GM19035 (cell line): ENCODE measurements at regions not wholly inside any gene's neighbourhood (a gene's known extent, or its start where the extent isn't known, plus 50 kb on each side); places are given as distances from the start of the nearest gene placed in this dataset.

Experiments
- ATAC-seq: cut with Tn5 transposase; IDR thresholded peaks from one replicate; pipeline ENCODE4 v1.9.1; 2021; ENCODE audit not compliant: unreplicated experiment

DNA sequence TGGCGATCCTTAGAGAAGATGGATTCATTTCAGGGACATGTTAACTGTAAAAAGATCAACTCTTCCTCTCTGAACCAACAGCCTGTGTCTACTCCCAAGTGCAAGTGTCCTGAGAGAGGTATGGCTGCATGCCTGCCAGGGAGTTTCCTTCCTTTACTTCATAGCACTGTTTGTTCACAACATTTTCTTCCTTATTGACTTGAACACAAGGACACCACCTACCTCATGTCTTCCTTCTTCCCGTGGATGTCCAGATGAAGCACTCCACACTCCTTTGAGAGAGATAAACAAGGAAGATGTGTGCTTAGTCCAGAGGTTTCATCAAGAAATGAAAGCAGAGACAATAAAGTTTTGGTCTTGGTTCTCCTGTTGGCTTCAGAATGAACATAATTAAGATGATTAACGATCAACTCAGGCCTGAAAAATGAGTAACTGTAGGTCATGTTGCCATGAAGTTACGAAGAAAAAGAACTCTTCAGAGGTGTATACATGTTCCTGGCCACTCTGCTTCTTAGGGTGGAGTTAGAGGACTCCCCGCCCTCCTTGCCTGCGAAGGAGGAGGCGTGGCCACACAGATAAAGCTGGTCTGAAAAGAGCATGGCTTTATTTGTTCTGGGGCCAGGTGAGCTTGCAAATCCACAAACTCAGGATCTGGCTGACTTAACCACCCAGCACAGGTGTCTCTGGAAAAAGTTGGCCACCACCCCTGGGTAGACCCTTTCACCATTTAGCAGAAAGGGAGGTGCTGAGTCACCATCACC lies 155.0 kb upstream of the KCTD1 start:
- no peak for ATAC-seq

DNA sequence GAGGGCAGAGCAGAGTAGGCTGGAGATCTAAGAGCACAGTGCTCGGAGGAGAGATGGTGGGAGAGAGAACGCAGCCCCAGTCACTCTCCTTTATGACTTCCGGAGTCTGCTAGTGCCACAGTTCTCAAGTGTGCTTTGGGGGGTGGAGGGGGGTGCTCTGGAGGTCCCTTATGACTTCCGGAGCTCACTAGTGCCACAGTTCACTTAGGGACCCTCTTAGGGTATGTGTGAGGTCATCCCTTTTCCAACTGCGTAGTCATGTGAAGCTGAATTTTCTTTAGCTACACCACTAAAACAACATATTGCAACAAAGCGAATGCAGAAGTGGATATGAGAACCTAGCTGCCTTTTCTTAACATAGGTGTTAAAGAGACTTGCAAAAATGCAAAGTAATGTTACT lies 153.7 kb upstream of the KCTD1 start:
- ATAC-seq: no peak

DNA sequence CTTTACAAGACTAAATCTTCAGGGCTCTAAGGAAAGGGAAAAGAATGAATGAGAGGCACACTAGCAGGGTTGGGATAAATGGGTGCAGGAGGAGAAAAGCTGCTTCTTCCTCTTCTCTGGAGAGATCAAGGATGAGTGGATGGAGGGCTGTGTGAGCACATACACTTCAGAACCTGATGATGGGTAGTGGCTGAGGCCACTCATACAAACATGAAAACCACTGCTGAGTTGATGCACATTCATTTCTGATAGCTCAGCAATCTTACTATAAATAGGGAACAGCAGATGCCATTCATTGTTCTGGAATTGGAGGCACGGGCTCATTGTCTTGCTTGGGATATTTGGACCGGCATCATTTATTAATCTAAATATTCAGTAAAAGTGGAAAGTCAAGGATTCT lies 152.4 kb upstream of the KCTD1 start:
- no peak for ATAC-seq

DNA sequence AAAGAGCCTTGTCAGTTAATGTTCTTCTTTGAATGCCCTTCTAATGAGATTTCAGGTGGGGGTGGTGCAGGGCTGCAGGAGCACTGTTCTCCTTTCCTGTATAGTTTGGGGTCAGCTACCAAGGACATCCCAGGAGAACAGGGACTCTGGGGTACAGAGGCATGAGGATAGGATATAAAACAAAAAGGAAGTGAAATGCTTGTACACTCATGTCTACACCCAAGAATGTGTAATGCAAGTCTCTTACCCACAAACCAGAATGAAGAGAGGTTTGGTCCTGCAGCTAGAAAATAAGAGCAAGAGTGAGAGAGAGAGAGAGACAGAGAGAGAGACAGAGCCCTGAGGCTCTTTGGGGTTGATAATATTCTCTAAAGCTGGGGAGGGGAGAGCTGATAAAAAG lies 151.8 kb upstream of the KCTD1 start:
- ATAC-seq: no peak

DNA sequence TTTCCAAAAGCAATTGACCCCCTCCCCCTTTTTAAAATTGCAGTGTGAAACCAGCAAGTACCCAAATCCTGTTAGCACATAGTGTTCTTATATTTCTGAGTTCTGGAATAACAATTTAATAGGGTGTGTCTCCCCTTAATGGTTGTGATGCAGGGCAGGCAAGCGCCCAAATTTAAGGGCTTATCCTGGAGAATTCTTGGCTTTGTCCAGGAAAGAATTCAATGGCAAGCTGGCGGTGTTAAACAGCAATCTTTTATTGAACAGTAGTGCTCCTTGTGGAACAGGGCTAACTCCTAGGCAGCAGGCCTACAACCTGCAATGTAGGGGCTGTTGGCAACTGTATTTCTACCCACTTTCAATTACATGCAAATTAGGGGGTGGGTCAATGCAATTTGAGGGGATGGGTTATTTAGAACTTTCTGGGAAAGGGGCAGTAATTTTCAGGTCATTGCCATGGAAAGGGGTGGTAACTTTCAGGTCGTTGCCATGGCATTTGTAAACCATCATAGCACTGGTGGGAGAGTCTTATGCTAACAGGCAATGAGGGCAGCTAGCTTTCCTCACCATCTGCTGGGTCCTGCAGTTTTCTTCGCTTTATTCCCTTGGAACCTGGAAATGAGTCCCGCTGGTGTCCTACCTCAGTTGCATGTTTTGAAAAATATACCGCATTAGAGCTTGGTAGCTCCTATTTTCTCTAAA lies 149.0 kb upstream of the KCTD1 start:
- ATAC-seq: no peak

DNA sequence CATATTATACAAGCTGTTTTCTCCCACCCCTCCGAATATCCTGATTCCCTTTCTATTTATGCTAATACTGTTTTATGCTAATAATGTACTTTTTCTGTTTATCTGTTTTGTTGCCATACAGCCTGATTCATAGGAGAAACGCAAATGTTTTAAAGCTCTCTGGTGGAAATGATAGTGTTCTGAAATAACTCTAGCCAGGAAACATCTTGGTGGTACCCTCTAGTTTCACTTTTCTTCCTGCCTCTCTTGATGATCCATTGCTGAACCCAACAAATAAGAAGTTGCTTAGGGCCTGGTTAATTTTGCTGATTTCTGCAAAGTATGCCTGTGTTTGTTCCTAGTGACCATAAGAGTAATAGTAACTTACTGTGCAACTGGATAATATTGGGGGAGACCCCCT lies 148.4 kb upstream of the KCTD1 start:
- ATAC-seq: no peak

DNA sequence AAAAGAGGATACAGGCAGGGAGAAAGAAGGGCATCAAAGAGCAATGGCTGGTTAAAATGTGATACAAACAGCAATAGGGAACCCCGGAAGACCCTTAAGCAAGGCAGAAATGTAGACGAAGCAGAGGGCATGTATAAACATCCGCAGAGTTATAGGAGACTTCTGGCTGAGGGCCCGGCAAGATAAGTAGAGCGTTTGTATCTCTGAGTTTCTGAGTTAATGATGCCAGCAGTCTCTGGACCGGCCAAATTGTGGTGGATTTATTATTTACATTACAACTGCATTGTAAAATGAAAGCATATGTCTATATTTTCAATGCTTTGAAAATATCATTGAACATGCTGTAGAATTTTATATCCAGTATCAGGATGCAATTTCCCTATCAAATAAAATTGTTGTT lies 148.0 kb upstream of the KCTD1 start:
- no peak for ATAC-seq

DNA sequence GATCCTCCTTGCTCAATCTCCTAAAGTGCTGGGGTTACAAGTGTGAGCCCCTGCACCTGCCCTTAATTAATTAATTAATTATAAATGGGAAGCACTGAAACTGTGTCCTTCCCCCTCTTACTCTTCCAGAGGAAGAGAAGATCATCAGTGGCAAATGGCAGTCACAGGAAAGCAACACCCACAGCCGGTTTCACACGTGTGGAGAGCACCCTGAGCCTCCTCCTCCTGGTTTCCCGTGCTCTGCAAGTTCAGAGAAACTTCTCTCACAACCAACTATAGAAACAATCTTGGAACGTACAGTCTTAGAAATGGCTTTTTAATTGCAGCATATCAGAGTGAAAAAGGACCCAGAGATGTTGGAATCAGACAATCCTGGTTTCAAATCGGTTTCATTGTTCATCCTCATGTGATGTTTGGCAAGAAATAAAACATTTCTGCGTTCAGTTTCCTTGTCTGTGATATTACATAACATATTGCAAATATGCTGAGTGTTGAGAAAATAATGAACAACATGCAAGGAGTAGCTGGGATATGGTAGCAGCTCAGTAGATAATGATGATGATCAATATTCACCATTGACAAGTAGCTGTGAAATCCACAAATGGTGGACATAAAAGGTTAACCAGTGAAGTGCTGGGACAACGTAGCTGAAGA lies 141.0 kb upstream of the KCTD1 start:
- ATAC-seq: no peak

DNA sequence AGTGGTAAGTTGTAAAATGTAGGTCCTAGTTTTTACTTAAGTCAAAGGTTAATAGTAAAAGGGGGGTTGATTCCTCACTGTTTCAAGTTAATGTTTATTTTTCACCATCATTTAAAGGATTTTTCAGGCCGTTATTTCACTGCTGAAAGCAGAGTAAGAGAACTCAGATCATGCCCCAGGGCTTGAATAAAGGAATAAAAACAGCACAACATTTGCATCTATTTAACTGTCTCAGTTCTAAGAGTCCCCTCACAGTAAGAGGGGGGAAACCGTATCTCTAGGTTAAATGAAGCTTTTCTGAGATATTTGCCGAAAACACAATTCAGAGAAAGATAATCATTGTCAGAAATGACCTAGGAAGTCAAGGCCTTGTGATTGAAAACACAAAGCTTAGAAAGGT lies 138.2 kb upstream of the KCTD1 start:
- no peak for ATAC-seq

DNA sequence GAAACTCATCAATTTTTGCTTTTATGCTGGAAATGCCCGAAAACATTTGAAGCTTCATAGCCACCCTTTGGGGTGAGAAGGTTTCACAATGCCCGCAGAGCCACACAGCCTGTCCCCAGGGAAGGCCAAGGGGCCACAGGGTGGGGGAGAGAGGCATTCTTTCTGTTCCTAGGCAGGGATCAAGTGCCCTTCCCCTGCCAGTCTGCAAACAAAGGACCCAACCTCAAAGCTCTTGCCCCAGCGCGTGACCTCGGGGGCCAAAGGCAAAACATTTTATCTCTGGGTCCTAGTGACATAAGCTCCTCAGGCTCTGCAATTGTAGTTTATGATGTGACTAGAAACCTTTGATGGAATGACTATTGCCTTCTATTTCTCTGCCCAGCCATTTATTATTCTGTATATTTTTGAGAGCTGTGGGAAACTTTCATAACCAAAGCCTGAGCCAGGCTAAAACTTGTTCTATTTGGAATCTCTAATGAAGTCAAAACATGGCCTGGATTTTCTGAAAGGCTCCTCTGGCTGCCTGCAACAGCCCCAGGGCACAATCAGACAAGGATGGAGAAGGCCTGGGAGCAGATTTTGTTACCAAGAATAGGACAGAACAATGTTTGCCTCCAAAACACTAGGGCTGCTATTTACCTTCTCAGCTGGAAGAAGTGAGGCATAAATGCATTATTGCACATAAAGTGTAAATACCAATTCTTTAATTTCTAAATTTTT lies 137.2 kb upstream of the KCTD1 start:
- no peak for ATAC-seq

DNA sequence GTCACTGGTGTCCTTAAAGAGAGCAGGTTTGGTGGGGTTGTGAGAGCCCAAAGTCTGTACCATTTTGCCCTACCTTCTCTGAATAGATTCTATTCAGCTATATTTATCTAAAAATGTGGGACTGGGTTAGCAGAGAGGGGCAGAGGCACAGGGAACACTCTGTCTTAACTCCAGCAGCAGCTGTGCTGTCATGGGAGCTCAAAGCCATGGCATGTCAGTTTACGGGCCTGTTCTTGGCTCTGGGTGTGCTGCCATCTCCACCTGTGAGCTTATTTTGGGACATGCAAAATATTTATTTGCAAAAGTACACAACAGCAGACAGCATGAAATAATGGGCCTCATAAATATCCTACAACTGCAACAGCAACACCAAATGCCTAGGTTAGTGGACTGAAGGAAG lies 129.6 kb upstream of the KCTD1 start:
- ATAC-seq: no peak

DNA sequence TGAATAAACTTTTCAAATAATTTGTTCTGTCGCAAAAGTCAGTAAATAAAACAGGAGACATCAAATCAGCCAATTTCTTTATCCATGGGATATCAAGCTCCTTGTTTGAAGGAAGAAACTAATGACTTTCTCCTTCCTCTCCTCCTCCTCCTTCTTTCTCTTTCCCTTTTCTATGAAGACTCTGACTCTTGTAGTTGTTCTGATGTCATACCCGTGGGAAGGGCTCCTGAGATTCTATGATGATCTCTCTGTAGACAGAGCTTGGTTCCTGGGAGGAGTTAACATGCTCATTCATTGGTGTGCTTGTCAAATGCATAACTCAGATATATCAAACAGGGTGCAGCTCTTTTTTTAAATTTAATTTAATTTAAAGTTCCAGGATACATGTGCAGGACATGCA lies 118.7 kb upstream of the KCTD1 start:
- no peak for ATAC-seq

DNA sequence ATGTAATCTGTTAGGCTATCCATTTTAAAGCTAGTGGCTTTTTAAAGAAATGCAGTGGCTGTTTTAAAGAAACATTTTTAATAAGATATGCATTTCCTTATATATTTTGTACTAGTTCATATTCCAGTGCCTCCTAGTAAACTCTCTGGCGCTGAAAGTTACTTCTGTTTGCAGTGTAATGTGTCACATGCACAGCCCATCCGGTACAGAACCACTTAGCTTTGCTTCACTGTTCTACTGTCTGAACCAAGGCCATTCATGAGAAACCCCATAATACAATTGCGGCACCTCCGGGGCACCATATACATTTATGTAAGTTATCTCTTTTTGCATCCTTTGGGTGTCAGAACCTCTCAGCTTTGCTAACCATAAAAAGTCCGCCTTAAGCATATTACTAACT lies 114.6 kb upstream of the KCTD1 start:
- no peak for ATAC-seq

DNA sequence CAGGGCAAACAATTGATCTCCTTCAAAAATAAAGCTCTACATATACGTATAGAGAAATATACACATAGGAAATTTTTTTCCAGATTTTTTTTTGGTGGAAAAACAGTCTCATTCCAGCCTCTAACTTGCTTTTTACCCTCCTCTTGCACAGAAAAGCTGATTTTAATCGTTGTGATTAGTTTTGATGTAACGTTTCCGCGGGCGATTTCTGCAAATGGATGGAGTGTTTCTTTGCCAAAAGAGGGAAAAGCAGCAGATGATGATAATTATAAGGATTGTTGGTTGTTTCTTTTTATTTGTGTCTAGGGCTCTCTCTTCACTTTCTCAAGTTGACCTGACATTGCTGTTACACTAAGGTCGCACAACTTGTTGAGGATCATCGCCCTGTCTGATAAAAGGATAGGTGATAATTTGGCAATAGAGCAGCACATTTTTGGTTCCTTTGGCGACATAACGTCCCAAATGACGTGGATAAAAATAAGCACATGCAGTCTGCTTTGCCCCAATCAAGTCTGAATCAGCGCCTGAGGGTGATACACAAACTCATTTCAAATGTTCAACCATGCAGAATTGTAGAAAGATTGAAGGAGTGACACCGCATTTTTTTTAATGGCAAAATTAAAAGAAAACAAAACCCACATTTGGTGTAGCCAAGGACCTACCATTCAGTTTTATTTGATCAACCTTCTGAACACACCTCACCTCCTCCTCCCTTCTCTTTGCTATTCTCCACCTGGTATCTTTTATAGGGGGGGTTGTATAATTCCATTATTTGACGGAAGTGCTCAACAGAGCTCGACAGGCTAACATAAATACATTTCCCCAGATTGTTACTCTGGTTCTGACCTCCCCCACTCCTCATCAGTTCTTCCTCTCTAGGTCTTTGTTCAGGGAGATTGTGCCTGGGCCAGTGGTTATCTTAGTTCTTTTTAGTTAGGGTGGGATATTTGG lies 109.6 kb upstream of the KCTD1 start:
- no peak for ATAC-seq

DNA sequence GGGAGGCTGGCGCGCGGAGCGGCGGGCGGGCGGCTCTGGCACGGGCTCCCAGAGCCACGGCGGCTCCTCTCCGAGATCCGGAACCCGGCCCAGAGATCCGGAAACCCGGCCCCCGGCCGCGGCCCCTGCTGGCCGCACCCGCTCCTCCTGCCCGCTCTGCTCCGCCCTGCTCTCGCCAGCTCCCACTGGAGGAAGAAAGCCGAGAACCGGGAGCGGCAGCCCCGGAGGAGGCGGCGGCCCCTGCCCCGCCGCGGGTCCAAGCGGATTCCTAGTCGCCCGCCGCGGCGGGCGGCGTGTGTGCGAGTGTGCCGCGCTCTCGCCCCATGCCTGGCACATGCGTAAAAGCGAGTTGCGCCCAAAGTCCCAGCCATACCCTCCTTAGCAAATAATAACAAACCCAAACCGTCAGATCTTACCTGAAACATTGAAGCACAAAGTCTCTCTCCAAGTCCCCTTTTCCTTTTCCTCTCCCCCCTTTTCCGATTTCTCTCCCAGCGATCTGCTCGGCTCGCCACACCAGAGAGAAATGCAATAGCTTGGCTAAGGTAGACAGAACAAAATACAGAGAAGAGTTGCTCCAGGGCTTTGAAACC lies 108.7 kb upstream of the KCTD1 start:
- peak; percentile 68 for ATAC-seq

DNA sequence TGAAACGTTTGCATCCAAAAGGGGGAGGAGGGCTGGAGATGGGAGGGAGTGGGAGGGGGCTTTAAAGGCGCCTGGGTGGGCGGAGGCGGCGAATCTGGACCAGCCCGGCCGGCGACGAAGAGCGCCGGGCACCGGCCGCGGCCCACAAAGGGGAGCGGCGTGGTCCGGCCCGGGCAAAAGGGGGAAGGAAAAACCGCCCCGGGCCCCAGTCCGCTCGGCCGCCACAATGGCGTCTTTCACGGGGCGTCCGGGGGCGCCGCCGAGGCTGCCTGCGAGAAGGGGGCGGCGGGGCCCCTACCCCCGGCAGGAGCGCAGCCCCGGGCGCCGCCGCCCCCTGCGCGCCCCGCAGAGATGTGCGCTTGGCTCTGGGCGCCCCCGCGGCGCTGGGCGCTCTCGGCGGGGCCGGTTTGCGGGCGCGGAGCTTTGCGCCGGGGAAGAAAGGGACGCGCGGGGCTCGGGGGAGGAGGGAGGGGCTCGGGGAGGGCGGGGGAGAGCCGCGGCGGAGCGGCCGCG lies 108.1 kb upstream of the KCTD1 start:
- peak; percentile 34 for ATAC-seq

DNA sequence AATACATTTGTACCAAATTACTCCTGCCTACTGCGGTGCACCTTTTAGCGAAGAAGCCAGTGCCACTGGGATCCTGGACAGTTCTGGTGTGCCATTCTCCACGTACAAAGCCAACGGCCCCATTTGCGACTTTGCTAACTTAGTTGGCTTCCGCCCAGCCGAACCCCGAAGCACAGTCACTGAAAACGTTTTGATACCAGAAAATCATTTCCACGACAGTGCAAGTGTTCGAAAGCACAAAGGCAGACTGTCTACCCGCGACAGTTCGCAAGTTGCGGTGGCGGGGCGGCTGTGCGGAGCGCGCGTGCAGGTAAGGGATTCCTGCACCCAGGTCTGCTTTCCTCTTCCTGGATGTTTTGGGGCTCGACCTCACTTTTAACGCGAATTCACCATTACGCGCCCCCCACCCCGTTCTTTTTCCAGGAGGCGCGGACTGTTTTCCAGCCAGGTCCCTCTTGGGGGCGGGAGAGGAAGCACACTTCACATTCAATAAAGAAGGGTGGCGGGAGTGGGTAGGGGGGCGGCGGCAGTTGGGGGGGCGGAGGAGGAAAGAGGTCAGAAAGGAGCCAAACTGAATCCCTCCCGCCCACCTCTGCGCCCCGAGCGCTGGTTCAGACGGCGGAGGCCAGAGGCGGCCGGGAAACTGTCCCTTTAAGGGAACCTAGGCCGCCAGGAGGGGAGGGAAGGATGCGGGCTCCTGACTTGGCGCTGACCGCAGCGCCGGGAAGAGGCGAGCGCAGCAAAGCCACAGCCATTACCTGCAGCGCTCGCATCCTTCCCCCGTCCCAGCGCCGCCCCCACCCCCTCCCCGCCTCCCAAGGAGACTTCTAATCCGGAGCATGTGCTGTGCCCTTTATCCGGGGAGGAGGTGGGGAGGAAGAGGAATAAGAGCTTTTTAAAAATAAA lies 107.4 kb upstream of the KCTD1 start:
- no peak for ATAC-seq

DNA sequence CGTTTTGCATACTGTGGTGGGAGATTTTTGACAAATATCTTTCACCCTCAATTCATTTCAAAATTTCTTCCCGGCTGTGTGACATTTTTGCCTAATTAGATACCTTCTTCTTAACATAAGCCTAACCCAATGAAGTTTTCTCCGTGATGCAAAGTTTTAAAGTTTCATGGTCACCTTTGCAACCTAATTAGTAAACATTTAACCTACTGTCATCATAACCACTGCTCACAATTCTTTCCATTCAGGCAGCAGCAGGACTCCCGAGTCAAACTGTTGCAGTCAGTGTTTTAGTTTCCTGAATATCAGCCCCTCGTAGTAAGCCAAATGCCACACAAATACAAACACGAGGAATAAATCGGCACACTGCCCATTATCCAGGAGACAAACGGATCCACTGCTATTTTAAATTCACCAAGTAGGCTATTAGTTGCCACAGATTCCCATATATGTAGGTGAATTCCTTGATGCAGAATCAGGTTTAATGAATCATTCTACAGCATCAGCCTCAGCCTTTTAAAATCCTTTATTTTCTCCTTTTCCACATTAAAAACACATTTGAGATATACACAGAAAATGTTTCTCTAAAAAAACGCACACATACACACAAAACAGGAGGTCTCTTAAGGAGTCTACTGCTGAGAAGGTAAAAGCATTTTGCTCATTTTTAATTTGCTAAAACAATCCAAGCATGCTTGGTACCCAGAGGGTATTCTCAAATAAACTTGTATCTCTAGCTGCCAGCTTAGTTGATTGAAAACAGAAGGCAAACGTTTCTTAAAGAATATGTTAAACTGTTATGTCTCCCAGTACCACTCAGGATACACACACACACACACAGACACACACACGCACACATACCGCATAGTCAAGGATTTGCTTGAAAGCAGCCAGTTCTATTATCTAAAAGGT lies 106.5 kb upstream of the KCTD1 start:
- ATAC-seq: no peak
